ENCODE measurements at regions not wholly inside any gene's neighbourhood (a gene's known extent, or its start where the extent isn't known, plus 50 kb on each side); places are given as distances from the start of the nearest gene placed in this dataset.

DNA sequence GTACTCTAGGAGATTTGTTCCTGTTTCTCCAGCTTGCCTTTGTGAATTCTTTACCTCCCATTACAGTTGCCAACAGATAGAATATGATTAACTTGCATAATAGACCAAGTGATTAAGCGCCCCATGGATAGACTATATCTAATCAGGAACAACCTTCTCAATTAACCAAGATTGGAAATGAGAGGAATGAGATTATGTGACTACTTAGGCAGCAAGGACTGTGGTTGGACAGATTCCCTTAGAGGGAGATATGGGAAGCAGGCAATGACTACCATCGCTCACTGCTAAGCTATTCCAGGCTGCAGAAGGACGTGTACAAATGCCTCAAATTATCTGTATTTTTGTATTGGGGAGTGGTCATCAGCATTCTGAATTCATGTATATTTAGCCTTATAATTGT lies 278.1 kb upstream of the DAB2 start:
- Histone ChIP-seq H3K27me3 (ENCODE audit: insufficient read depth, low read length, poor library complexity, severe bottlenecking) (no peaks in the 10 kb centered on the region), H3K4me1 (ENCODE audit: insufficient read depth, low read length, poor library complexity, severe bottlenecking) (no peaks in the 10 kb centered on the region), H3K9ac (ENCODE audit: low read depth, low read length, poor library complexity, severe bottlenecking) (no peak overlapping the region), H3K36me3 (ENCODE audit: insufficient read depth, low read length) (no peaks in the 10 kb centered on the region), H3K79me2 (ENCODE audit: insufficient read depth, low read length) (no peaks in the 10 kb centered on the region), H3F3A (ENCODE audit: low read depth) (no peaks in the 10 kb centered on the region), H3K4me2 (ENCODE audit: low read depth, low read length, poor library complexity, severe bottlenecking) (no peak overlapping the region), H3K9me2 (replicated peaks; ENCODE audit: low read depth, low read length) (no peaks in the 10 kb centered on the region), H2AFZ (ENCODE audit: low read length) (no peak overlapping the region), H3K4me3 (ENCODE audit: low read length, poor library complexity, severe bottlenecking) (no peak overlapping the region), H4K20me1 (ENCODE audit: insufficient read depth, low read length, poor library complexity, severe bottlenecking) (no peaks in the 10 kb centered on the region), H3K9me3 (ENCODE audit: insufficient read depth, low read depth, low read length) (no peaks in the 10 kb centered on the region)
- TF ChIP-seq EZH2phosphoT487 (IDR thresholded peaks at IDR 0.05; ENCODE audit: borderline replicate concordance) = no peak
- TF ChIP-seq, protein P1, sequence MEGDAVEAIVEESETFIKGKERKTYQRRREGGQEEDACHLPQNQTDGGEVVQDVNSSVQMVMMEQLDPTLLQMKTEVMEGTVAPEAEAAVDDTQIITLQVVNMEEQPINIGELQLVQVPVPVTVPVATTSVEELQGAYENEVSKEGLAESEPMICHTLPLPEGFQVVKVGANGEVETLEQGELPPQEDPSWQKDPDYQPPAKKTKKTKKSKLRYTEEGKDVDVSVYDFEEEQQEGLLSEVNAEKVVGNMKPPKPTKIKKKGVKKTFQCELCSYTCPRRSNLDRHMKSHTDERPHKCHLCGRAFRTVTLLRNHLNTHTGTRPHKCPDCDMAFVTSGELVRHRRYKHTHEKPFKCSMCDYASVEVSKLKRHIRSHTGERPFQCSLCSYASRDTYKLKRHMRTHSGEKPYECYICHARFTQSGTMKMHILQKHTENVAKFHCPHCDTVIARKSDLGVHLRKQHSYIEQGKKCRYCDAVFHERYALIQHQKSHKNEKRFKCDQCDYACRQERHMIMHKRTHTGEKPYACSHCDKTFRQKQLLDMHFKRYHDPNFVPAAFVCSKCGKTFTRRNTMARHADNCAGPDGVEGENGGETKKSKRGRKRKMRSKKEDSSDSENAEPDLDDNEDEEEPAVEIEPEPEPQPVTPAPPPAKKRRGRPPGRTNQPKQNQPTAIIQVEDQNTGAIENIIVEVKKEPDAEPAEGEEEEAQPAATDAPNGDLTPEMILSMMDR (conservative IDR thresholded peaks at IDR 0.05; ENCODE audit: low read length) = no peak

DNA sequence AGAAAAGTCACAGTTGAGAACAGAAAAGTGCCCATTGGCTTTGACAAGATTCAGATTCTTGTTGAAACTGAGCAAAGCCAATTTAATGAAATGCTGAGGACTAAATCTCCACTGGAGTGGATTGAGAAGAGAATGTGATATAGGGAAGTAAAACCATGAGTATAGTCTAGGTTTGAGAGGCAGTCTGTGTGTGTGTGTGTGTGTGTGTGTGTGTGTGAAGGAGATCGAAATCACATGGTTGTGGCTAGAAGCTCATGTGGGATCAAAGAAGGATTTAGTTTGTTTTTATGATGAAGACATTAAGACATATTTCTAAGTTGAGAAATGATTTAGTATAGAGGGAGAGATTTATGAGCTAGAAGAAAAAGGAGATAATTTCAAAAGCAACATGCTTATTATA lies 275.7 kb upstream of the DAB2 start:
- H3F3A ChIP-seq (ENCODE audit: low read depth) = no peaks in the 10 kb centered on the region
- H4K20me1 ChIP-seq (ENCODE audit: insufficient read depth, low read length, poor library complexity, severe bottlenecking) = no peaks in the 10 kb centered on the region
- no peaks in the 10 kb centered on the region for H3K27me3 ChIP-seq (ENCODE audit: insufficient read depth, low read length, poor library complexity, severe bottlenecking)
- H3K9me3 ChIP-seq (ENCODE audit: insufficient read depth, low read depth, low read length) = no peaks in the 10 kb centered on the region
- no peak overlapping the region for H2AFZ ChIP-seq (ENCODE audit: low read length)
- H3K4me1 ChIP-seq (ENCODE audit: insufficient read depth, low read length, poor library complexity, severe bottlenecking) = no peaks in the 10 kb centered on the region
- no peak overlapping the region for H3K4me2 ChIP-seq (ENCODE audit: low read depth, low read length, poor library complexity, severe bottlenecking)
- H3K9me2 ChIP-seq (replicated peaks; ENCODE audit: low read depth, low read length) = no peaks in the 10 kb centered on the region
- H3K4me3 ChIP-seq (ENCODE audit: low read length, poor library complexity, severe bottlenecking) = no peak overlapping the region
- H3K36me3 ChIP-seq (ENCODE audit: insufficient read depth, low read length) = no peaks in the 10 kb centered on the region
- no peak for TF ChIP-seq EZH2phosphoT487 (IDR thresholded peaks at IDR 0.05; ENCODE audit: borderline replicate concordance)
- TF ChIP-seq, protein P1 (conservative IDR thresholded peaks at IDR 0.05; ENCODE audit: low read length) = no peak
- H3K9ac ChIP-seq (ENCODE audit: low read depth, low read length, poor library complexity, severe bottlenecking) = no peak overlapping the region
- H3K79me2 ChIP-seq (ENCODE audit: insufficient read depth, low read length) = no peaks in the 10 kb centered on the region

DNA sequence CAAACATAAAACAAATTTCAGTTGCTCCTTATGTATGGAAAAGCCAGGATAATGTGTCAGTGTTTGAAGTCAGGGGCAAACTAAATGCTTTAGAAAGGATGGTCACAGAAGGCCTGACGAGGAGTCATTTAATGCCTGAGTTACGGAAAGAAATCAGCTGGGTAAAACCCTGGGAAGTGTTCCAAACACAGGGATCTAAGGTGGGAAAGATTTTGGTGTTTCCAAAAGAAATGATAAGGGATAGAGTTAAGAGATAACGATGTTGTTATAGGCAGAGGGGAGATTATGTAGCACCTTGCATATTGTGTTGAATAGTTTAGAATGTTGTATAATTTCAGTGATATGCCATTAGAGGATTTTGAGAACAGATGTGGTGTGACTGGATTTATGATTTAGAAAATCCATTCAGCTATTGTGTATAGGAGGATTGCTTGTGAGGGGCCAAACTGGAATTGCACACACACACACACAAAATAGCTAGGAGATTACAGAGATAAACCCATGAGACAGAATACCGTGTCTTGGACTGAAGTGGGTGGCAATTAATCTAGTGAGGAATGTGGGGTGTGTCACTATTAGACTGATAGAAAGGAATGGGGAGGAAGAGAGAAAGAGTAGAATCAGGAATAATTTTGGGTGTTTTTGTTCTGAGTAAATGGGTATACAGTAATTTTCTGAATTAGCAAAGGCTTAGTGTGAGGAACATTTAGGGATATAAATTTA lies 274.2 kb upstream of the DAB2 start:
- Histone ChIP-seq H3K4me3 (ENCODE audit: low read length, poor library complexity, severe bottlenecking) (no peak overlapping the region), H3K36me3 (ENCODE audit: insufficient read depth, low read length) (no peaks in the 10 kb centered on the region), H3K79me2 (ENCODE audit: insufficient read depth, low read length) (no peaks in the 10 kb centered on the region), H3K27me3 (ENCODE audit: insufficient read depth, low read length, poor library complexity, severe bottlenecking) (no peaks in the 10 kb centered on the region), H3K9me2 (replicated peaks; ENCODE audit: low read depth, low read length) (no peaks in the 10 kb centered on the region), H3K4me2 (ENCODE audit: low read depth, low read length, poor library complexity, severe bottlenecking) (no peak overlapping the region), H3K9me3 (ENCODE audit: insufficient read depth, low read depth, low read length) (no peaks in the 10 kb centered on the region), H2AFZ (ENCODE audit: low read length) (no peak overlapping the region), H3K9ac (ENCODE audit: low read depth, low read length, poor library complexity, severe bottlenecking) (no peak overlapping the region), H4K20me1 (ENCODE audit: insufficient read depth, low read length, poor library complexity, severe bottlenecking) (no peaks in the 10 kb centered on the region), H3F3A (ENCODE audit: low read depth) (no peaks in the 10 kb centered on the region), H3K4me1 (ENCODE audit: insufficient read depth, low read length, poor library complexity, severe bottlenecking) (no peaks in the 10 kb centered on the region)
- TF ChIP-seq, protein P1 (conservative IDR thresholded peaks at IDR 0.05; ENCODE audit: low read length) = no peak
- no peak for TF ChIP-seq EZH2phosphoT487 (IDR thresholded peaks at IDR 0.05; ENCODE audit: borderline replicate concordance)

Measured in Loucy (cell line).